HG02943 (cell line): ENCODE measurements at regions not wholly inside any gene's neighbourhood (a gene's known extent, or its start where the extent isn't known, plus 50 kb on each side); places are given as distances from the start of the nearest gene placed in this dataset.
"Not testable (repeated sequence)": the region's sequence is repeated elsewhere in the genome, so short reads cannot be mapped to it uniquely, and the experiment has no call there.

Source experiments
- ATAC-seq: cut with Tn5 transposase; IDR thresholded peaks from one replicate; pipeline ENCODE4 v1.9.1; 2021; ENCODE audit warnings: mild to moderate bottlenecking, low read depth, moderate library complexity; ENCODE audit not compliant: unreplicated experiment

DNA sequence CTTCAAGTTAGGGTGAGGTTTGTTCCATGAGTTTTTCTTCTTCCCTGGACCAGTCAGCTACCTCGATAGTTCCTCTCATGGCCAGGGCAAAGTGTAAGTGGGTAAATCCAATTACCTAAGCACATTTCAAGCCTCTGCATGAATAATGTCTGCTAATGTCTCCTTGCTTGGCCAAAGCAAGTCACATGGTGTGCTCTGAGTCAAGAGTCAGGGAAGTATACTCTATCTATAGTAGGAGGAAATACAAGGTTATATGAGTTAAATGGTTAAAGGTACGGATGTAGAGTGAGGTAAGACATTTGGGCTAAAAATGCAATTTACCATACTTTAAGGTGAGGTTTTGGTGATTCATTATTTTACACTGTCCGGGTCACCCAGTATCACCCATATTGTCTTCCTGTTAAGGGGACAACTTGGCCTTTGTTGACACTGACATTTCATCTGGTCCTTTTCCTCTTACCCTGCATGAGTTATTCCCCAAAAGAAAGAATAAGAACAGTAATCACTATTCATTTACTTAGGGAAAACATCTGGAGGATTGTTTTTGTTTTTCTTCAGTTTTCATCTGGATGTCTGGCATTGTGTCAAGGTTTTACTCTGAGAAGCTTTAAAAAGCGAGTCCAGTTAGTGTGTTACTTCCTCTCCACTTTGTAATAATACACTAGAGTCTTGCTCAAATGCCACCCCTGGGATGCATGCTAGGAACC, 405.5 kb downstream of the RND3 start:
- no peak for ATAC-seq

DNA sequence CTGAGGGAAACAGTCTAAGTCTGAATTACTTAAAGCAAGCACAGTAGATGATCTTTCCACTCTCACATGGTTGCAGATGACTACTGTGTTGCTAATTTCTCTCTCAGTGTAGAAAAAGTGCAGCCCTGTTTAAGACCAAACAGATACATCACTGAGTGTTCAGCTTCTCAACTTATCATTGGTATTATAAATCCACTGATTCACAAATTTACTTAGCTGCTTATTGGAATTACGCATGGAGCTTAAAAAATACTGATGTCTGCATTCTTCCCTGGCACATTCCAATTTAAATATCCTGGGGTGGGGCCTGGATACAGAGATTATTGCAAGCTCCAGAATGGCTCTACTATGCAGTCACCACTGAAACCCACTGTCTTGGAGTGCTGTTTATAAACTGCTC, 411.2 kb downstream of the RND3 start:
- ATAC-seq: no peak

DNA sequence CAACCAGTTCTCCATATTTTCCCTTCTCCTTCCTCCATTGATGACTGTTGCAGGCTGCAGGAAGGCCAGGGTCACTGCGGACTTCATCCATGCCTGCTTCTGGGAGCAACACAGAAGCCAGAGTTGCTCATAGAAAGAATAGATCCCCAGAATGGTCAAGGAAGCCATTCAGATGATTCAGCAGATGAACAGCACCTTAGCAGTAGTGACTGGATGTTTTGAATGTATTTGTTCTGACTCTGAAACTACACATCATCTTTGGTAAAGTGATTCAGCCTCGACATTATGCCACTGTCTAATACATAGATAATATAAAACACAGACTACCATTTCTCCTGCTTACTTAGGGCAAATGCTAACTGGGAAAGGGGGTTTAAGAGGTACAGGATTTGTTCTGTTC, 411.6 kb downstream of the RND3 start:
- no peak for ATAC-seq

DNA sequence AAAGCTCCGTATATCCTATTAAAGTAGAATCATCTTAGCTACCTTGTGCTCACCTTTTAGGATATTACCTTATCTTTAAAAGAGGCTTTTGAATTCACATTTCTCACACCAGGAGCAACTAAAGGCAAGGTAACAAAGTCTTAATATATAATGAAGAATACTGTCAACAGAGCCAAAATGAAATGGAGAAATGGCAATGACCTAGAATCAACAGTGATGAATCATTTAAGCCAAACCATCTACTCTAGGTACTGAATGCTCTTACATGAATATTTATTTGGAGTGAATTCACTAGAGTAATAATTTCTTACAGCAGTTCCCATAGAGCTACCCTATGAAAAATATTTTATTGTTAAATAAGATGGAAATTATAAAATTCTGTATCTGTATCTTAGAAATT, 421.0 kb downstream of the RND3 start:
- no peak for ATAC-seq

DNA sequence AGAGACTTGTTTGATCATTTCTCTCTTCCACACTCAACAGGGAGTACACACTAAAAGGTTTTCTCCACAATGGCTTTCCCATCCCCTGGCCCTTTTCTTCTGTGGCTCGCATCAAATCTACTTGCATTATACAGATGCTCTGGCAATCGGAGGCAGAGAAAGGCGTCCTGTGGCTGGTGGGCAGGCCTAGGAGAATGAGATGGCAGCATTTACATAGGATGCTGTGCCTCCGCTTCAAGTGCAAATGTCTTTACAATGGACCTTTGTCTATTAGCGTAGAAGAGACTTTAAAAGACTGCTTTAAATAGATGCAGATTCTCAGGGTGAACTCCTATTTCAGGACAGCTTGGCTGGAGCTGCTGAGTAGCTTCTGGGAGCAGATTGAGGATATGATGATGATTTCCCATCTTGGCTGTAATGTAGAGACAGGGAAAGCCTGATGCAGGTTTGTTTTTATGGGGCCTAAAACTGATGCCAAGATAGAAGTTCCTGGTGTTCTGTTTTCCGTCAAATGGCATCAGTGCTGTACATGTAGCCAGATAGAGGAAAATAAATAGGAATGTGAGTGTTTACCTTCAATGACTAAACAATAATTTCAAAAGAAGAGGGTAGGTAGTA, 423.4 kb downstream of the RND3 start:
- no peak for ATAC-seq

DNA sequence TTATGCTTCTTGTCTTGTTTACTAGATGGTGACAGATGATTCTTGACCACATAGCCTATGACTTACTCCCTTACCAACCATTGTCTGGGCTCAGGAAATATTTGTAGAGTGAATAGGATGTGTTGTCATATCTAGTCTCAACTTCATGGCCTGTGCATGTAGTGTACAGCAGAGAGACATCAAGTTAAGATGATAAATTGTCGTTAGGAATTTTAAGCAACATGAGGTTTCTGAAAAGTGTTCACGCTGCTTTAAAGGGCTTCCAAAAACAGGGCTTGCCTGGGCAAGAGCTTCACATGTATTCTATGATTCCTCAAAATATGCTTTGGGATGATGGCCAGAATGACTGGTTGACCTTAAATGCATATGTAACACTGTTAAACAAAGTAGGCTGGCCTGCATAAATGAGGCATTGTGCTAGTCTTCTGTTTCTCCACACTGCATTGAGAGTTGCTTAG, 424.0 kb downstream of the RND3 start:
- ATAC-seq: no peak

DNA sequence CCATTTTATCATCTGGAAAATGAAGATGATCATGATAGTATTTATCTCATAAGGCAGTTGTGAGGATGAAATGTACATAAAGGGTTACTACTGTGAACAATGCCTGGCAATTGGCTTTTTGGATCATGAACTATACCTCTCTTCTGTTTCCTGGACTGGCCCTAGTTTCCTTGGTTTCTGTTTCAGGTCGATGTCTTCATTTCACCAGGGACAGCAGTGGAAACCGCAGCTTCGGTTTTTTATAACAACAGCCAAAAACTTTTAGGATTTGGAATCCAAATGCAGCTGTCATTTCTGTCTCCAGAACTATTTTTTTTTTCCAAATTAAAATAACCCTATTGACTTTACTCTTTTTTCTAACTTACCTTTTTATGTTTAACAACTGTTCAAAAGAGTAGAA, 425.1 kb downstream of the RND3 start:
- ATAC-seq: no peak

DNA sequence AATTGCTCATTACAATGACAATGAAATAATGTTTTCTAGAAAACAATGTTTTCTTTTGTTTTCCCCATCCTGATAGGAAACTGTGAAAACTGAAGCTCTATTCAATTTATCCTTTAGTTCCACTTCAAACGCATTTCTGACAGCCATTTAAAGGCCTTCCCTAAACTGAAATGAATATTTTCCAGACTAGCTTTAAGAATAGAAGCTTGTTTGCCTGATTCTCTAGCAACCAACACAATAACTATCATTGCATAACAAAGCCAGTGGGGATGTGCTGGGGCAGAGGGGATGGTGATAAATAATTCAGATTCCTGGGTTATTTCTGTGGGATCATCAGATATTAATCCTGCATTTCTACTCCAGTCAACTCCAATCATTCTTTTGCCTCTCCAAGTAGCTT, 427.1 kb downstream of the RND3 start:
- ATAC-seq: no peak

DNA sequence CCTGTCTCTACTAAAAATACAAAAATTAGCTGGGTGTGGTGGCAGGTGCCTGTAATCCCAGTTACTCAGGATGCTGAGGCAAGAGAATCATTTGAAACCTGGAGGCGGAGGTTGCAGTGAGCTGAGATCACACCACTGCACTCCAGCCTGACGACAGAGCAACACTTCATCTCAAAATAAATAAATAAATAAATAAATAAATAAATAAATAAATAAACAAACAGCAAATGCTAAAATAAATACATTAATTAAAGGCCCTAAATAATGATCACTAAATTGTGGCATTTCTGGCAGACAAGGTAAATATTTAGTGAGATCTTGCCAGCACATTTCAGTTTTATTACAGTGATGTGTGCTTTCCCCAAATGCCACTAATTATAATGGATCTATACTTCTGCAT, 427.8 kb downstream of the RND3 start:
- ATAC-seq: not testable (repeated sequence)

DNA sequence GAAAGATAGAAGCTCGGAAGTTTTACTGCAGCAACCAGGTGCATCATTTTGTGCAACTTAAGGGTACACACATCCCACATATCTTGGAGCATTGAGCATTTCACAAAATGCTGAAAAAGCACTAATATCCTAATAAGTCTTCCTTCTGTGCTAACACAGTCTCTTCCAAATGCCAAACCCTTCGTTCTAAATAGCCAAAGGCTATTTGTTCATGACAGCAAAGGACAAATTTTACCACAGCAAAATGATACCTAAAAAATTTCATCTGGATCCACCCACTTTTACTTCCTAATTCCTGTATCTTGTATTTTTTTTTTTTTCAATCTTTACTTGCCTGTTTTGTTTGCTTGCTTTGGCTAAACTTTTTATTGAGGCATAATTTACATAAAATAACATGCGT, 435.0 kb downstream of the RND3 start:
- ATAC-seq: no peak

DNA sequence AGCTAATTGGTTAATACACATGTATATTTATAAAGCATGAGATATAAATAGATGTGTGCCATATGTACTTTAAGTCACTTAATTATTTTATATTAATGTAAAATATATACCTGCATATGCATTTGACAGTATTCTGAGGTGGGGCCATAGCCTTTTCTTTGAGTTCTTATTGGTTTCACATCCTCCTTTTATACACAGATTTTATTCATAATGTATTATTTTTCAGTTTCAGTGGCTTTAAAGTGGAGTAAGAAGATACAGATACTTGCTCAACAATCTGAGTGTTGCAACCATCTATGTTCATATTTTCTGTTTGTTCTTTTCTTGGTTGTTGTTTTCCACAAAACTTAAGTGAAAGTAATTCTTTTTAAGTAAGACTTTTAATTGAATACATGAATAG, 436.5 kb downstream of the RND3 start:
- ATAC-seq: no peak

DNA sequence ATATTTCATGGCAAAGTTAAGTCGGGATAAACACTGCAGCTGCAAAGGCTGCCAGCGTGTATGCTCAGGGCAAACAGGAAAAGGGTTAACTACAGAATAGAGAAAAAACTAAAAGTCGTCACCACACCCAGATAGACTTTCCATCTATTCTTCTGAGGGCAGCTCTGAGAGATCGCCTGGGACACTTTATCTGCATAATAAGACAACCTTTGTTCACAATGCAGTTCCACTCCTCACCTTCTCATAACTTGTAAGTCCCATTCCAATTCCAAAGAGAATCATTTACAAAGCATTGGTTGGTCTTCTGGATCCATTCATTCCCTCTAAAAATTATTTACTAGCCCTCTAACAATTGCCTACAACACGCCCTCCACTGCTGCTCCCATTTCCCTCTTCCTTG, 437.4 kb downstream of the RND3 start:
- no peak for ATAC-seq

DNA sequence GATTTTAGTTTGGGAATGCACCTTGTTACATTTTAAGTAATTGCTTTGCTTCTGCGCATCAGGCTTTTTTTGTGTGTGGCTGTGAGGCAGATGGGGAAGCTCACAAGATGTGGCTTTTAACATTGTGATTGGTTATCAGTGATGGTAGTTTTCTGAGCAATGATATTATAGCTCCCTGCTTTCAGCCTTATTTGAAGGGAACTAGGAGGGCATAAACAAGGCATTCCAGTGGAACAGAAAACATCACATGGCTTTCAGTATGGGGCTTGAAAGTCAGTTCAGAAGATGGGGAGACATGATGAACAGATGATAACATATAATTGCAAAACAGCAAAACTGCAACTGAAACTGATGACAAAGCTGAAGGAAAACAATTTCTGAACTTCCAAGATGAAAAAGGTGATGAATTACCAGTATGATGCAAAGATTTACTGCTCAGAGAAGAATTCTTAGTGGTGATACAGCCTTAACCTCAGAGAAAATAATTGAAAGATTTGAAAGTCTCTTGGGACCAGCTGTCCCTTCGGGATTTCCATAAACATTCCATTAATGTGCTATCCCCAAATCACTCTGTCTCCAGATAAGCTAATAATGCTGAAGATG, 439.7 kb downstream of the RND3 start:
- ATAC-seq: no peak

DNA sequence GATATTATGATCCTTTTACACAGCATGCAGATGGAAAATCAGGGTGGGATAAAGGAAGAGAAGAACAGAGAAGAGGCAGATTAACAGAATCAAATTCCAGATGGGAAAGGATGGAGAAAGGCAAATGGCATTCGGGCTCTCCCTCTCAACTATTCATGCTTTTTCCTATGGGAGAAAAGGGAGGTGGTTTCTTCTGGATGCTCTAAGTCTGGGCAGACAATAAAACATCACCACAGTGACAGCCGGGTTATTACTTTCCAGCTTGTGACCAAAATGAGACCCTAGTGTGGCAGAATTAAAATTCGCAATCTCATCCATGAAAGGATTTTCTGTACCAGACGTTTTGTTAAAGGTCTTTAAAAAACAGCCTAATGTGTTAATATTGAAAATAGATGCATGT, 440.7 kb downstream of the RND3 start:
- no peak for ATAC-seq

DNA sequence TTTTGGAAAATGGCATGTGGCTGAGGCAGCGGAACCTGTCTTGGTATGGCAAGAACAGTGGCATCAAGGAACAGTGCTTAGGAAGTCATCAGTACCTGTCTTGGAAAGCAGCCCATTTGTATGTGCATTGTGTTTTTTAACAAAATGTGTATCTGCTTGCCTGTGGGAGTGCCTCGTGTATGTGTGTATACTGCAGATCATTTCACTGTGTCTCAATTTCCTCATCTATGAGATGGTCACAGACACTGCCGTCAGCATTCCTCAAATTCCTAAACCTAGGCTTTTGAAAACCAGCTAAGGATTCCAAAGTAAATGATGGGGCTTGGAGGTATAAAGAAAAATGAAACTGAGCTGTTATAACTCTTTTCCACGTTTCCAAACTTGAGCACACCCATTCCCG, 441.3 kb downstream of the RND3 start:
- ATAC-seq: no peak

DNA sequence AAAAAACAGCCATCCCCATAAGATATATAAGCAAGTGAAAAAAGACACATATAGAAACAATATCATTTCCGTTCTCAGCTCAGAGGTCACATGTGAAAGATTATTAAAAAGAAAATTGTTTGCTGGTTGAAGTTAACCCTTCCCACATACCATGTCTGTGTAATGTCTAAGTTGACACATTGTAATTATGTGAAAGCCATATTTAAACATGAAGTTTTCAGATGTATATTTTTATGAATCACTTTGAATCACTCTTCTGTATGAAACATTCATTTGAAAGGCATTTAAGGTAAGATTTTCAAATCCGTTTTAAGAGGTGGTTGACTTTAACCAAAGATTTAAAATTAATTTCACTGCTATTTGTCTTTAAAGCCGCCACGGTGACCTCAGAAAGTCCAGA, 441.9 kb downstream of the RND3 start:
- ATAC-seq: no peak

DNA sequence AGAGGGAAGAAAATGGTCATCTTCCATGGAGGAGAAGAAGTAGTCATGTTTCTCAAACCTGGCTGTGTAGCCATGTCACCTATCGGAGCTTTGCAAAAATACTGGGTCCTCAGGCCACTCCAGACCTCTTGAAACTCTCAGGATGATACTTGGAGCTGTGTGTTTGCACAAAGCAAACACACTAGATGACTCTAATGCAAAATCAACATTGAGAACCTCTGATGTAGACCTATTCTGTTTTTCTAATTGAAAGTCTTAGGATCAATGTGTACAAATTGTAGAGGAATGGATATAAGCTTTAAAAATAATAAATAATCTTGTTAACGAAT, 444.3 kb downstream of the RND3 start:
- ATAC-seq: no peak

DNA sequence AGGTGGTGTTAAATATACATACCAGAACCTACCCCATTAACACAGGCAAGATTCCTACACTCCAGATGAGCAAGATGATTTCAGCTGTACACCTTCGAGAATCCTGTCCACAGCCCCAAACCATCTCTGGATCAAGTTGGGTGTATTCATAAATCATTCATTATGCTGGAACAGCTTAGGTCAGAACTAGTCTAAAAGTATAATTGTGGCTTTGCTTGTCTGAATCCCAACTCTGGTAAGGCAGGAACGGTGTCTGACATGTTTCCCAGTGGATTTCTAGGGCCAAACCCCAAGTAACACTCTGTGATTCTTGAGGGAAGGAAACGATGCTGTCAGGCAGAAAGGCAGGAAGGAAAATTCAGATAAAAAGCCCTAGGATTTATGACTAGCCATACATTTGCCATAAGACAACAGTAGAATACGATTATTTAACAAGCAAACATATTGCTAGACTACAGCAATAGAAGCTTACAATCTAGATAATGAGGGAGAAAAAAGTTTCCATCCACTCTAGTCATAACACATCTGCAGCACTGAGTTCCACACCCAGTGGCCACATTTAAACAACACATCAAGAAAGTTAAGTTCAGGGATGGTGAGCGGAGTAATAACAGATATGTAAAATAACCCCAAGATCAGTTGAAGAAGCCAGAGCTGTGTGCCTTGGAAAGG, 444.8 kb downstream of the RND3 start:
- no peak for ATAC-seq

DNA sequence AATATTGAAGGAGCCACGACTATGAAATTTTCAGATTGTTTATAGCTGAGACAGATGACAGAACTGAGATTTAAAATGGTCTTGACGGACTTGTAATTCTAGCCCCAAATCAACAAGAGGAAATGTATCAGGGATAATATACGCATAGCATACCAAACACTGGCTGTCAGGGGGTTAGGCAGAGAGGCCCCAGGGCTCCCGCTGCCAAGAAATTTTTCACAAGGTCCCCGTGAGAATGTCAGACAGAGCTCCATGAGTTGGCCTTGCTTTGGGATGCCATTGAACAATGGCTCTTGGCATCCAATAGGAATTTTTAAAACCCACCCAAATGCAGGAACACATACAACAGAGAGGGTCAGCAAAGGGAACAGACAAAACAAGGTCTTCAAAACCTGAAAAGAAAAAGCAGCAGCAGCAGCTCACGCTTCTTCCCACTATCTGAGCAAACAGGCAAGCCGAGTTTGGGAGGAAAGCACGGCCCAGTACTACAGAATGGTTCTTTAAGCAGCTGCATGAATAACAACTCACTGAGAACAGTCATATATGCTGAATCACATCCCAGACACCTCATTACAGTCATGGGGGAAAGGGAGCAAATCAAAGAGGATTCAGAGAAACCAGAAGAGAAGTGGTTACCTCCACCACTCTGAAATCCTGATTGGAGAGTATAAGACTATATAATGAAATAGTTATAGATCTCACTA, 445.6 kb downstream of the RND3 start:
- no peak for ATAC-seq

DNA sequence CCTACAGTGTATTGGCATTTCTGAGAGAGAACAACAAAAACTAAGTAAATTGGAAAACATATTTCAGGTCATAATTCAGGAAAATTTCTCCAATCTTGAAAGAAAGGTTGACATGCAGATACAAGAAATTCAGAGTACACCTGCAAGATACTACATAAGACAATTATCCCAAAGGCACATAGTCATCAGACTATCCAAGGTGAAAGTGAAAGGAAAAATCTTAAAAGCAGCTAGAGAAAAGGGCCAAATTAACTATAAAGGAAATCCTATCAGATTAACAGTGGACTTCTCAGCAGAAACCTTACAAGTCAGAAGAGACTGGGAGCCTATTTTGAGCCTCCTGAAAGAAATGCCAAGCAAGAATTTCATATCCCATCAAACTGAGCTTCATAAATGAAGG, 449.0 kb upstream of the MMADHC start:
- no peak for ATAC-seq

DNA sequence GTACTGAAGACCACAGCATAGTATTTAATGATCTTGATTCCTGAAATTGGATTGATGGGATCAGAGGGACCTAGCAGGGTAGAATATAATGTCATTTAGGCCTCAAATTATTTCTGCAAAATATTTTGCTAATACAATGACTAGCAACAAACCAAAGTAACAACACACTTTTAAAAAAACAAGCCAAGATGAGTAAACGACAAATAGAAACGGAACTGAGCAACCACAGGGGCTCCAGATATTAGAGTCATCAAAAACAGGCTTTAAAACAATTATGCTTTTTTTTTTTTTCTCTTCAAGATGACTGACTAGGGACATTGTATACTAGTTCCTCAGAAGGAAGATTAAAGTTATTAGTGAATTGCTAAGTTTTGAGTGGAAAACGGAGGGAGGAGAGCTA, 447.1 kb upstream of the MMADHC start:
- ATAC-seq: no peak
